DND-41 (cell line): ENCODE measurements at regions not wholly inside any gene's neighbourhood (a gene's known extent, or its start where the extent isn't known, plus 50 kb on each side); places are given as distances from the start of the nearest gene placed in this dataset.

Source experiments
- CTCF ChIP-seq: IDR thresholded peaks from 2 replicates; pipeline ENCODE4 v1.5.1; 2012; ENCODE audit warnings: borderline replicate concordance, low read length, moderate library complexity, mild to moderate bottlenecking; ENCODE audit not compliant: poor library complexity, severe bottlenecking; ENCODE audit errors: extremely low read depth
- EZH2 ChIP-seq: IDR thresholded peaks from 3 replicates; pipeline ENCODE4 v1.6.1; 2012; ENCODE audit warnings: borderline replicate concordance, low read depth, mild to moderate bottlenecking, moderate library complexity, low read length, inconsistent platforms; ENCODE audit not compliant: severe bottlenecking

- no peak for TF ChIP-seq CTCF
- TF ChIP-seq EZH2, result no peak
These were observed 51.4 kb upstream of the NUP50 start for GRCh38 chr22:45112136-45112879.
